ENCODE measurements at regions not wholly inside any gene's neighbourhood (a gene's known extent, or its start where the extent isn't known, plus 50 kb on each side); places are given as distances from the start of the nearest gene placed in this dataset.

- TF ChIP-seq CTCF (conservative IDR thresholded peaks at IDR 0.05; ENCODE audit: low read length) (no peak), EZH2phosphoT487 (IDR thresholded peaks at IDR 0.05; ENCODE audit: borderline replicate concordance) (no peak)
Observed at GRCh38 chr16:76071690-76072089, 205.5 kb upstream of the CNTNAP4 start.

Data from Loucy (cell line).